ENCODE measurements at regions not wholly inside any gene's neighbourhood (a gene's known extent, or its start where the extent isn't known, plus 50 kb on each side); places are given as distances from the start of the nearest gene placed in this dataset.
"Not testable (repeated sequence)": the region's sequence is repeated elsewhere in the genome, so short reads cannot be mapped to it uniquely, and the experiment has no call there.

GRCh38 chr5:1633605-1634336 is 110.0 kb upstream of the LPCAT1 start:
- peak overlapping the region; percentile 90 to 96 (median 94) for H3K4me3 Mint-ChIP-seq
- no peaks in the 10 kb centered on the region for H3K9me3 ChIP-seq (ENCODE audit: control insufficient read depth in 1 of 2, low read length in 2 of 2)
- H3K27ac Mint-ChIP-seq, result peak overlapping the region; percentile 72 to 96 (median 92)
- H3K27ac ChIP-seq (ENCODE audit: low read depth, low read length), result peak overlapping the region; percentile 56
- peaks cover 16 to 41% (median 27%) of the 10 kb centered on the region in 4 donors for H3K4me1 Mint-ChIP-seq
- H3K9me3 Mint-ChIP-seq, result no peaks in the 10 kb centered on the region
- H3K4me3 ChIP-seq (ENCODE audit: low read length in 2 of 2), result peak overlapping the region; percentile 58 to 65
- no peaks in the 10 kb centered on the region for H3K36me3 ChIP-seq (ENCODE audit: insufficient read depth, low read length)
- H3K4me1 ChIP-seq (ENCODE audit: insufficient read depth, low read length), result peaks cover 8% of the 10 kb centered on the region
- H3K27me3 Mint-ChIP-seq, result no peaks in the 10 kb centered on the region
- intact Hi-C loops (cut with micrococcal nuclease), result loop anchor here (5.0 kb wide), 1 partner anchor 1361 kb away; the partner anchor contains the start of gene PDCD6
- CTCF ChIA-PET (ENCODE audit: partially characterized antibody), result interaction anchor here (0.7 to 2.0 kb wide), 3 partner anchors 10 to 276 kb away, joined by 3 to 8 read pairs (median 4); no protein-coding TSS in a partner anchor
- H3K27me3 ChIP-seq (ENCODE audit: insufficient read depth, low read length), result no peaks in the 10 kb centered on the region
- peak; percentile 54 to 69 (median 64) for DNase-seq
- POLR2A ChIA-PET (ENCODE audit: partially characterized antibody), result interaction anchor here (0.7 to 2.1 kb wide), 13 partner anchors 11 to 321 kb away, joined by 3 to 16 read pairs (median 4); partner anchors contain the start of genes LPCAT1 and NDUFS6
- peaks cover 5 to 15% of the 10 kb centered on the region in 2 donors for H3K36me3 Mint-ChIP-seq

GRCh38 chr5:1631004-1631403 is 107.2 kb upstream of the LPCAT1 start:
- POLR2A ChIA-PET (ENCODE audit: partially characterized antibody); H3K4me3 ChIP-seq (ENCODE audit: low read length in 2 of 2); H3K27me3 Mint-ChIP-seq; H3K4me1 ChIP-seq (ENCODE audit: insufficient read depth, low read length); H3K9me3 ChIP-seq (ENCODE audit: control insufficient read depth in 1 of 2, low read length in 2 of 2); DNase-seq; H3K9me3 Mint-ChIP-seq; H3K27ac ChIP-seq (ENCODE audit: low read depth, low read length); H3K27me3 ChIP-seq (ENCODE audit: insufficient read depth, low read length); CTCF ChIA-PET (ENCODE audit: partially characterized antibody); H3K36me3 ChIP-seq (ENCODE audit: insufficient read depth, low read length): not testable (repeated sequence)
- H3K4me1 Mint-ChIP-seq, result peaks cover 16 to 41% (median 27%) of the 10 kb centered on the region in 4 donors
- H3K36me3 Mint-ChIP-seq, result peaks cover 10 to 20% of the 10 kb centered on the region in 2 donors
- H3K4me3 Mint-ChIP-seq, result peak overlapping the region in 1 of 8 donors; percentile 64
- intact Hi-C loops (cut with micrococcal nuclease), result loop anchor here (5.0 kb wide), 1 partner anchor 1359 kb away; the partner anchor contains the start of gene PDCD6
- peak overlapping the region in 3 of 7 donors; percentile 10 to 85 (median 57) for H3K27ac Mint-ChIP-seq

GRCh38 chr5:1626397-1626796 is 102.6 kb upstream of the LPCAT1 start:
- CTCF ChIA-PET (ENCODE audit: partially characterized antibody); intact Hi-C loops (cut with micrococcal nuclease); H3K4me3 Mint-ChIP-seq; DNase-seq; H3K4me3 ChIP-seq (ENCODE audit: low read length in 2 of 2); H3K27ac ChIP-seq (ENCODE audit: low read depth, low read length); H3K9me3 ChIP-seq (ENCODE audit: control insufficient read depth in 1 of 2, low read length in 2 of 2); POLR2A ChIA-PET (ENCODE audit: partially characterized antibody); H3K4me1 ChIP-seq (ENCODE audit: insufficient read depth, low read length); H3K4me1 Mint-ChIP-seq; H3K9me3 Mint-ChIP-seq; H3K36me3 ChIP-seq (ENCODE audit: insufficient read depth, low read length); H3K27me3 ChIP-seq (ENCODE audit: insufficient read depth, low read length); H3K27ac Mint-ChIP-seq; H3K27me3 Mint-ChIP-seq: not testable (repeated sequence)
- H3K36me3 Mint-ChIP-seq, result peaks cover 33 to 34% of the 10 kb centered on the region in 2 donors

GRCh38 chr5:1619531-1619930 is 95.8 kb upstream of the LPCAT1 start:
- CTCF ChIA-PET (ENCODE audit: partially characterized antibody), result interaction anchor here (0.7 to 2.9 kb wide), 2 partner anchors 26 to 468 kb away, joined by 3 to 14 read pairs; no protein-coding TSS in a partner anchor
- H3K4me1 ChIP-seq (ENCODE audit: insufficient read depth, low read length); H3K27me3 Mint-ChIP-seq; H3K4me3 ChIP-seq (ENCODE audit: low read length in 2 of 2); H3K9me3 ChIP-seq (ENCODE audit: control insufficient read depth in 1 of 2, low read length in 2 of 2); H3K36me3 ChIP-seq (ENCODE audit: insufficient read depth, low read length); intact Hi-C loops (cut with micrococcal nuclease); H3K9me3 Mint-ChIP-seq; DNase-seq; H3K27ac ChIP-seq (ENCODE audit: low read depth, low read length); H3K27me3 ChIP-seq (ENCODE audit: insufficient read depth, low read length); H3K4me3 Mint-ChIP-seq; H3K27ac Mint-ChIP-seq: not testable (repeated sequence)
- Mint-ChIP-seq H3K4me1 (peaks cover 4 to 10% (median 8%) of the 10 kb centered on the region in 4 donors), H3K36me3 (peaks cover 41 to 44% of the 10 kb centered on the region in 2 donors)
- POLR2A ChIA-PET (ENCODE audit: partially characterized antibody), result interaction anchor here (0.6 kb wide), 1 partner anchor 529 kb away, joined by 4 read pairs; no protein-coding TSS in a partner anchor

- H3K27ac ChIP-seq (ENCODE audit: low read depth, low read length), result not testable (repeated sequence)
Measured at GRCh38 chr5:1618296-1618865, 94.6 kb upstream of the LPCAT1 start.

GRCh38 chr5:1617236-1617755 is 93.5 kb upstream of the LPCAT1 start:
- H3K4me3 Mint-ChIP-seq; H3K27ac Mint-ChIP-seq; intact Hi-C loops (cut with micrococcal nuclease); H3K27me3 Mint-ChIP-seq; H3K36me3 ChIP-seq (ENCODE audit: insufficient read depth, low read length); H3K27me3 ChIP-seq (ENCODE audit: insufficient read depth, low read length); H3K9me3 ChIP-seq (ENCODE audit: control insufficient read depth in 1 of 2, low read length in 2 of 2); H3K9me3 Mint-ChIP-seq; H3K4me1 ChIP-seq (ENCODE audit: insufficient read depth, low read length); H3K4me3 ChIP-seq (ENCODE audit: low read length in 2 of 2); H3K27ac ChIP-seq (ENCODE audit: low read depth, low read length); CTCF ChIA-PET (ENCODE audit: partially characterized antibody); DNase-seq: not testable (repeated sequence)
- peaks cover 44 to 45% of the 10 kb centered on the region in 2 donors for H3K36me3 Mint-ChIP-seq
- POLR2A ChIA-PET (ENCODE audit: partially characterized antibody), result interaction anchor here (1.6 kb wide), 1 partner anchor 17 kb away, joined by 3 read pairs; no protein-coding TSS in a partner anchor
- H3K4me1 Mint-ChIP-seq, result peaks cover 4 to 10% (median 8%) of the 10 kb centered on the region in 4 donors

More at GRCh38 chr5:1618296-1618865, 94.6 kb upstream of the LPCAT1 start:
- H3K9me3 ChIP-seq (ENCODE audit: control insufficient read depth in 1 of 2, low read length in 2 of 2); H3K36me3 ChIP-seq (ENCODE audit: insufficient read depth, low read length); H3K4me1 ChIP-seq (ENCODE audit: insufficient read depth, low read length); H3K4me3 Mint-ChIP-seq; H3K4me3 ChIP-seq (ENCODE audit: low read length in 2 of 2); H3K27me3 ChIP-seq (ENCODE audit: insufficient read depth, low read length); H3K27ac Mint-ChIP-seq; H3K27me3 Mint-ChIP-seq; intact Hi-C loops (cut with micrococcal nuclease); DNase-seq; H3K9me3 Mint-ChIP-seq: not testable (repeated sequence)
- POLR2A ChIA-PET (ENCODE audit: partially characterized antibody), result interaction anchor here (1.6 kb wide), 1 partner anchor 16 kb away, joined by 3 read pairs; no protein-coding TSS in a partner anchor
- Mint-ChIP-seq H3K4me1 (peaks cover 4 to 10% (median 8%) of the 10 kb centered on the region in 4 donors), H3K36me3 (peaks cover 37 to 43% of the 10 kb centered on the region in 2 donors)
- CTCF ChIA-PET (ENCODE audit: partially characterized antibody), result interaction anchor here (1.5 kb wide), 1 partner anchor 21 kb away, joined by 5 read pairs; no protein-coding TSS in a partner anchor

GRCh38 chr5:1613515-1613914 is 89.8 kb upstream of the LPCAT1 start:
- H3K4me3 Mint-ChIP-seq; intact Hi-C loops (cut with micrococcal nuclease); CTCF ChIA-PET (ENCODE audit: partially characterized antibody); H3K27ac Mint-ChIP-seq; POLR2A ChIA-PET (ENCODE audit: partially characterized antibody); H3K4me1 Mint-ChIP-seq; H3K27me3 Mint-ChIP-seq; H3K4me3 ChIP-seq (ENCODE audit: low read length in 2 of 2); H3K9me3 Mint-ChIP-seq; H3K9me3 ChIP-seq (ENCODE audit: control insufficient read depth in 1 of 2, low read length in 2 of 2); H3K27ac ChIP-seq (ENCODE audit: low read depth, low read length); DNase-seq; H3K36me3 ChIP-seq (ENCODE audit: insufficient read depth, low read length); H3K27me3 ChIP-seq (ENCODE audit: insufficient read depth, low read length); H3K4me1 ChIP-seq (ENCODE audit: insufficient read depth, low read length): not testable (repeated sequence)
- H3K36me3 Mint-ChIP-seq, result peaks cover 22 to 40% of the 10 kb centered on the region in 2 donors

Data from CD4-positive, alpha-beta memory T cell (primary cell).